HepG2 (cell line): ENCODE measurements at regions not wholly inside any gene's neighbourhood (a gene's known extent, or its start where the extent isn't known, plus 50 kb on each side); places are given as distances from the start of the nearest gene placed in this dataset.

ENCODE experiments used
- ATAC-seq: fragments of 200-7000 bp; cut with Tn5 transposase; 3 replicates; pipeline ENCODE4 v1.9.1; 2020; ENCODE audit warnings: mild to moderate bottlenecking, moderate library complexity
- BruUV-seq: library from RNA; stranded (reverse); fragments of 400-500 nt; replicated peaks from 2 replicates; lab custom pipeline; 2021; lab: Mats Ljungman, UMichigan
- CTCF ChIA-PET: fragments of 300-600 bp; formaldehyde crosslinking; extraction: SDS; loops from one replicate; lab custom pipeline; 2021; ENCODE audit warnings: low total read pairs, inconsistent platforms, low intra/inter-chr PET ratio; lab: Yijun Ruan, JAX
- POLR2A ChIA-PET: fragments of 350-600 bp; sonication (Branson Sonifier 250); formaldehyde crosslinking; loops from one replicate; lab custom pipeline; 2020; ENCODE audit warnings: antibody characterized with exemption, inconsistent platforms; lab: Yijun Ruan, JAX
- DNase-seq: peaks from one replicate; pipeline ENCODE4 v3.0.0-alpha.2; 2015; ENCODE audit warnings: low spot score
- FAIRE-seq: peaks from 3 replicates; lab custom pipeline; 2011; peaks lifted over from hg19 to GRCh38; lab: Jason Lieb, UNC
- H2AFZ ChIP-seq: one replicate; pipeline ENCODE4 v1.6.1; 2011; ENCODE audit warnings: low read length, inconsistent platforms
- H3K27ac ChIP-seq: fragments of 300-600 bp; 3 replicates; pipeline ENCODE4 v1.8.0; 2011; ENCODE audit warnings: mixed run types, mild to moderate bottlenecking, mixed read lengths, low read length, inconsistent platforms; ENCODE audit not compliant: insufficient read depth; ENCODE audit errors: extremely low read length
- H3K27me3 ChIP-seq, 2 experiments: fragments of 200-600 bp in 1 of 2; 2 replicates in 1 of 2; 3 replicates in 1 of 2; pipeline versions ENCODE4 v1.6.0 to v1.8.0; 2011; ENCODE audit warnings: low read length in 2 of 2, mild to moderate bottlenecking in 2 of 2, moderate library complexity in 2 of 2, inconsistent platforms in 1 of 2; ENCODE audit not compliant: insufficient read depth in 2 of 2, control insufficient read depth in 1 of 2
- H3K36me3 ChIP-seq, 2 experiments: fragments of 200-600 bp in 1 of 2; replicated peaks in 1 of 2; 2 replicates in 1 of 2; 3 replicates in 1 of 2; pipeline versions ENCODE4 v1.5.1 to v1.8.0; 2011; ENCODE audit warnings: low read length in 2 of 2, inconsistent platforms in 1 of 2; ENCODE audit not compliant: insufficient read depth in 2 of 2, control insufficient read depth in 1 of 2
- H3K4me1 ChIP-seq: 2 replicates; pipeline ENCODE4 v1.5.1; 2012; ENCODE audit warnings: low read length, inconsistent platforms; ENCODE audit not compliant: insufficient read depth
- H3K4me2 ChIP-seq: 2 replicates; pipeline ENCODE4 v1.6.0; 2011; ENCODE audit warnings: low read depth, low read length, inconsistent platforms
- H3K4me3 ChIP-seq, 3 experiments: fragments of 200-600 bp in 1 of 3; sonication (generic), shearing (Covaris generic) in 1 of 3; replicated peaks in 1 of 3; 2 replicates each; pipeline ENCODE4 v1.5.1; 2011 to 2016; ENCODE audit warnings: low read length in 3 of 3, inconsistent platforms in 2 of 3, low read depth in 2 of 3, mild to moderate bottlenecking in 2 of 3, control low read depth in 1 of 3, mixed read lengths in 1 of 3; ENCODE audit not compliant: insufficient read depth in 1 of 3
- H3K79me2 ChIP-seq: one replicate; pipeline ENCODE4 v1.6.1; 2011; ENCODE audit warnings: low read length, inconsistent platforms; ENCODE audit not compliant: insufficient read depth
- H3K9ac ChIP-seq: 2 replicates; pipeline ENCODE4 v1.6.0; 2011; ENCODE audit warnings: mild to moderate bottlenecking, low read depth, low read length, inconsistent platforms; ENCODE audit not compliant: insufficient read depth
- H3K9me3 ChIP-seq: 2 replicates; pipeline ENCODE4 v1.5.1; 2012; ENCODE audit warnings: mild to moderate bottlenecking, low read length
- H4K20me1 ChIP-seq: 2 replicates; pipeline ENCODE4 v1.6.0; 2011; ENCODE audit warnings: inconsistent platforms, mild to moderate bottlenecking, low read length, moderate library complexity; ENCODE audit not compliant: insufficient read depth
- CBFB ChIP-seq: sonication (generic); formaldehyde crosslinking; IDR thresholded peaks from 2 replicates; pipeline ENCODE4 v1.4.0; 2020; ENCODE audit warnings: missing genetic modification reagents
- HOXD1 ChIP-seq: sonication (generic); formaldehyde crosslinking; IDR thresholded peaks from 2 replicates; pipeline ENCODE4 v1.5.0; 2020; ENCODE audit warnings: missing genetic modification reagents
- TMF1 ChIP-seq: sonication (generic); formaldehyde crosslinking; IDR thresholded peaks from 2 replicates; pipeline ENCODE4 v1.8.1; 2022; ENCODE audit warnings: low read depth, missing genetic modification reagents
- ZBTB7A ChIP-seq: sonication (generic); formaldehyde crosslinking; IDR thresholded peaks from 2 replicates; pipeline ENCODE4 v1.8.0; 2022; ENCODE audit warnings: mild to moderate bottlenecking, missing genetic modification reagents
- WGBS: methylation state at CpG from one replicate; pipeline ENCODE4 v1.1.6; 2017; ENCODE audit warnings: low lambda C conversion rate; 5-methylcytosine and 5-hydroxymethylcytosine counted together
- in situ Hi-C: cut with HindIII; loops from 2 replicates; pipeline ENCODE4 v1.10.0; 2017; ENCODE audit warnings: low pct_unique_long_range_greater_than_20kb; ENCODE audit not compliant: extremely low pct_ligation_motif_present
- intact Hi-C: fragments of 100-400 bp; cut with micrococcal nuclease; formaldehyde crosslinking; loops from one replicate; pipeline ENCODE4 v1.10.0; 2022; ENCODE audit not compliant: unreplicated experiment
- TF ChIP-seq, protein P1 (sequence below): IDR thresholded peaks from 2 replicates; pipeline ENCODE4 v1.6.1; 2016; ENCODE audit warnings: low read depth
- TF ChIP-seq, protein P2 (sequence below): sonication (generic); IDR thresholded peaks from 2 replicates; pipeline ENCODE4 v1.6.1; 2016; ENCODE audit warnings: low read depth, borderline replicate concordance
- TF ChIP-seq, protein P3 (sequence below): sonication (generic); formaldehyde crosslinking; IDR thresholded peaks from 2 replicates; pipeline ENCODE4 v1.4.0; 2020; ENCODE audit warnings: missing genetic modification reagents
- TF ChIP-seq, protein P4 (sequence below): sonication (generic); formaldehyde crosslinking; IDR thresholded peaks from 2 replicates; pipeline ENCODE4 v1.4.0; 2020; ENCODE audit warnings: missing genetic modification reagents, borderline replicate concordance

DNA sequence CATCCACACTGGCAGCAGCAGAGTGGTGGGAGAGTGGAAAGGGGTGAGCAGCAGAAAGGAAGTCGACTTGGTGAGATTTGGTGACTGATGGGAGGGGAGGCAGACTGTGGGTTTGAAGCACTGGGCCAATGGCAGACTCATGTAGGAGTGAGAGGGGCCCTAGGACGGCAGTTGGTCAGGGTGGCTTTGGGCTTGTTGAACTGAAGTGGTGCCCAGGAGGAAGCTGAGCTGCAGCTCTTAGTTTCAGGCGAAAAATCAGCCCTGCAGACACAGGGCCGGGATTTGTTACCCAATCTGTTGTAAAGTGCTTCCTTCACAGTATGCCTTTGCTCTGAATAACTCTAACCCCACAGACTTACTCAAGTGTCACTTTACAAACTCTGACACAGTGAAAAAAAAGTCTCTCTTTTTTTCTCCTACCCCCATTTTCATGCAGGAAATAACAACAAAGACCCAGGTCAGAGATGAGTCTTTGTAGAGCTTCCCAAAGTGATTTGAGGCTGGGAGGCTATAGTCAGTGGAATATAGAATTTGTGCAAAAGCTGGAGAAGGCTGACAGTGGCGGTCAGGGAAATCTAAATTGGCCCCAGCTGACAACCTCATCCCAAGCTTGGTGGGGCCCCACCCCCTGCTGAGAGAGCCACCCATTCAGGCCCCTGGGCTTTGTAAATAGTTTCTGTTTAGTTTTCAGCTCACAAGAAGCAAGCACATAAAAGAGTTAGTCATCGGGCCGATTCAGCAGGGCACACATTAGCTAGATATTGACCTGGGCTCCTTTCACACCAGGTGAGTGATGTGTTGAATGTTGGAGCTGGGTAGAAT, 226.9 kb downstream of the VAPA start:
- WGBS: 12% methylated on average over 4 of the region's 7 CpGs
- in situ Hi-C loops (no loop called here), intact Hi-C loops (no loop called here)
- ChIA-PET CTCF (no interaction called here), POLR2A (interaction anchor here (0.9 kb wide), 1 partner anchor 385 kb away, joined by 3 read pairs; the partner anchor contains the start of gene NAPG)
- H3K9ac ChIP-seq: no peak overlapping the region
- no peak overlapping the region for H3K27ac ChIP-seq
- FAIRE-seq (peak; percentile 77), ATAC-seq (peak; percentile 98), DNase-seq (peak; percentile 85)
- peaks cover 31% of the 10 kb centered on the region for H3K4me1 ChIP-seq
- no peaks in the 10 kb centered on the region for H4K20me1 ChIP-seq
- H3K9me3 ChIP-seq: no peaks in the 10 kb centered on the region
- no TSS peak for BruUV-seq
- no peaks in the 10 kb centered on the region for H3K79me2 ChIP-seq
- no peaks in the 10 kb centered on the region for H3K36me3 ChIP-seq
- H2AFZ ChIP-seq: no peak overlapping the region
- peak overlapping the region in 1 of 3 experiments; percentile 42; a peak in 2 of 6 replicates for H3K4me3 ChIP-seq
- peak overlapping the region; percentile 65 for H3K4me2 ChIP-seq
- H3K27me3 ChIP-seq: peaks cover 0 to 4% of the 10 kb centered on the region in 2 experiments; a peak in 3 of 5 replicates
- TF ChIP-seq, protein P1, sequence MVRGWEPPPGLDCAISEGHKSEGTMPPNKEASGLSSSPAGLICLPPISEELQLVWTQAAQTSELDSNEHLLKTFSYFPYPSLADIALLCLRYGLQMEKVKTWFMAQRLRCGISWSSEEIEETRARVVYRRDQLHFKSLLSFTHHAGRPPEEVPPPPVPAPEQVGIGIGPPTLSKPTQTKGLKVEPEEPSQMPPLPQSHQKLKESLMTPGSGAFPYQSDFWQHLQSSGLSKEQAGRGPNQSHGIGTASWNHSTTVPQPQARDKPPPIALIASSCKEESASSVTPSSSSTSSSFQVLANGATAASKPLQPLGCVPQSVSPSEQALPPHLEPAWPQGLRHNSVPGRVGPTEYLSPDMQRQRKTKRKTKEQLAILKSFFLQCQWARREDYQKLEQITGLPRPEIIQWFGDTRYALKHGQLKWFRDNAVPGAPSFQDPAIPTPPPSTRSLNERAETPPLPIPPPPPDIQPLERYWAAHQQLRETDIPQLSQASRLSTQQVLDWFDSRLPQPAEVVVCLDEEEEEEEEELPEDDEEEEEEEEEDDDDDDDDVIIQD: peak; percentile 58; the same call in 1 of the 2 replicates
- TF ChIP-seq, protein P2, sequence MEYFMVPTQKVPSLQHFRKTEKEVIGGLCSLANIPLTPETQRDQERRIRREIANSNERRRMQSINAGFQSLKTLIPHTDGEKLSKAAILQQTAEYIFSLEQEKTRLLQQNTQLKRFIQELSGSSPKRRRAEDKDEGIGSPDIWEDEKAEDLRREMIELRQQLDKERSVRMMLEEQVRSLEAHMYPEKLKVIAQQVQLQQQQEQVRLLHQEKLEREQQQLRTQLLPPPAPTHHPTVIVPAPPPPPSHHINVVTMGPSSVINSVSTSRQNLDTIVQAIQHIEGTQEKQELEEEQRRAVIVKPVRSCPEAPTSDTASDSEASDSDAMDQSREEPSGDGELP: peak; percentile 79
- TF ChIP-seq, protein P3, sequence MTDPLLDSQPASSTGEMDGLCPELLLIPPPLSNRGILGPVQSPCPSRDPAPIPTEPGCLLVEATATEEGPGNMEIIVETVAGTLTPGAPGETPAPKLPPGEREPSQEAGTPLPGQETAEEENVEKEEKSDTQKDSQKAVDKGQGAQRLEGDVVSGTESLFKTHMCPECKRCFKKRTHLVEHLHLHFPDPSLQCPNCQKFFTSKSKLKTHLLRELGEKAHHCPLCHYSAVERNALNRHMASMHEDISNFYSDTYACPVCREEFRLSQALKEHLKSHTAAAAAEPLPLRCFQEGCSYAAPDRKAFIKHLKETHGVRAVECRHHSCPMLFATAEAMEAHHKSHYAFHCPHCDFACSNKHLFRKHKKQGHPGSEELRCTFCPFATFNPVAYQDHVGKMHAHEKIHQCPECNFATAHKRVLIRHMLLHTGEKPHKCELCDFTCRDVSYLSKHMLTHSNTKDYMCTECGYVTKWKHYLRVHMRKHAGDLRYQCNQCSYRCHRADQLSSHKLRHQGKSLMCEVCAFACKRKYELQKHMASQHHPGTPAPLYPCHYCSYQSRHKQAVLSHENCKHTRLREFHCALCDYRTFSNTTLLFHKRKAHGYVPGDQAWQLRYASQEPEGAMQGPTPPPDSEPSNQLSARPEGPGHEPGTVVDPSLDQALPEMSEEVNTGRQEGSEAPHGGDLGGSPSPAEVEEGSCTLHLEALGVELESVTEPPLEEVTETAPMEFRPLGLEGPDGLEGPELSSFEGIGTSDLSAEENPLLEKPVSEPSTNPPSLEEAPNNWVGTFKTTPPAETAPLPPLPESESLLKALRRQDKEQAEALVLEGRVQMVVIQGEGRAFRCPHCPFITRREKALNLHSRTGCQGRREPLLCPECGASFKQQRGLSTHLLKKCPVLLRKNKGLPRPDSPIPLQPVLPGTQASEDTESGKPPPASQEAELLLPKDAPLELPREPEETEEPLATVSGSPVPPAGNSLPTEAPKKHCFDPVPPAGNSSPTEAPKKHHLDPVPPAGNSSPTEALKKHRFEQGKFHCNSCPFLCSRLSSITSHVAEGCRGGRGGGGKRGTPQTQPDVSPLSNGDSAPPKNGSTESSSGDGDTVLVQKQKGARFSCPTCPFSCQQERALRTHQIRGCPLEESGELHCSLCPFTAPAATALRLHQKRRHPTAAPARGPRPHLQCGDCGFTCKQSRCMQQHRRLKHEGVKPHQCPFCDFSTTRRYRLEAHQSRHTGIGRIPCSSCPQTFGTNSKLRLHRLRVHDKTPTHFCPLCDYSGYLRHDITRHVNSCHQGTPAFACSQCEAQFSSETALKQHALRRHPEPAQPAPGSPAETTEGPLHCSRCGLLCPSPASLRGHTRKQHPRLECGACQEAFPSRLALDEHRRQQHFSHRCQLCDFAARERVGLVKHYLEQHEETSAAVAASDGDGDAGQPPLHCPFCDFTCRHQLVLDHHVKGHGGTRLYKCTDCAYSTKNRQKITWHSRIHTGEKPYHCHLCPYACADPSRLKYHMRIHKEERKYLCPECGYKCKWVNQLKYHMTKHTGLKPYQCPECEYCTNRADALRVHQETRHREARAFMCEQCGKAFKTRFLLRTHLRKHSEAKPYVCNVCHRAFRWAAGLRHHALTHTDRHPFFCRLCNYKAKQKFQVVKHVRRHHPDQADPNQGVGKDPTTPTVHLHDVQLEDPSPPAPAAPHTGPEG (CRISPR knock-in tag): no peak
- TF ChIP-seq ZBTB7A (CRISPR knock-in tag): no peak
- TF ChIP-seq, protein P4, sequence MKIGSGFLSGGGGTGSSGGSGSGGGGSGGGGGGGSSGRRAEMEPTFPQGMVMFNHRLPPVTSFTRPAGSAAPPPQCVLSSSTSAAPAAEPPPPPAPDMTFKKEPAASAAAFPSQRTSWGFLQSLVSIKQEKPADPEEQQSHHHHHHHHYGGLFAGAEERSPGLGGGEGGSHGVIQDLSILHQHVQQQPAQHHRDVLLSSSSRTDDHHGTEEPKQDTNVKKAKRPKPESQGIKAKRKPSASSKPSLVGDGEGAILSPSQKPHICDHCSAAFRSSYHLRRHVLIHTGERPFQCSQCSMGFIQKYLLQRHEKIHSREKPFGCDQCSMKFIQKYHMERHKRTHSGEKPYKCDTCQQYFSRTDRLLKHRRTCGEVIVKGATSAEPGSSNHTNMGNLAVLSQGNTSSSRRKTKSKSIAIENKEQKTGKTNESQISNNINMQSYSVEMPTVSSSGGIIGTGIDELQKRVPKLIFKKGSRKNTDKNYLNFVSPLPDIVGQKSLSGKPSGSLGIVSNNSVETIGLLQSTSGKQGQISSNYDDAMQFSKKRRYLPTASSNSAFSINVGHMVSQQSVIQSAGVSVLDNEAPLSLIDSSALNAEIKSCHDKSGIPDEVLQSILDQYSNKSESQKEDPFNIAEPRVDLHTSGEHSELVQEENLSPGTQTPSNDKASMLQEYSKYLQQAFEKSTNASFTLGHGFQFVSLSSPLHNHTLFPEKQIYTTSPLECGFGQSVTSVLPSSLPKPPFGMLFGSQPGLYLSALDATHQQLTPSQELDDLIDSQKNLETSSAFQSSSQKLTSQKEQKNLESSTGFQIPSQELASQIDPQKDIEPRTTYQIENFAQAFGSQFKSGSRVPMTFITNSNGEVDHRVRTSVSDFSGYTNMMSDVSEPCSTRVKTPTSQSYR: peak; percentile 29; the same call in 1 of the 2 replicates
- TF ChIP-seq HOXD1 (CRISPR knock-in tag): no peak
- no peak for TF ChIP-seq CBFB
- TF ChIP-seq TMF1 (CRISPR knock-in tag): no peak
